ENCODE measurements at regions not wholly inside any gene's neighbourhood (a gene's known extent, or its start where the extent isn't known, plus 50 kb on each side); places are given as distances from the start of the nearest gene placed in this dataset.

DNA sequence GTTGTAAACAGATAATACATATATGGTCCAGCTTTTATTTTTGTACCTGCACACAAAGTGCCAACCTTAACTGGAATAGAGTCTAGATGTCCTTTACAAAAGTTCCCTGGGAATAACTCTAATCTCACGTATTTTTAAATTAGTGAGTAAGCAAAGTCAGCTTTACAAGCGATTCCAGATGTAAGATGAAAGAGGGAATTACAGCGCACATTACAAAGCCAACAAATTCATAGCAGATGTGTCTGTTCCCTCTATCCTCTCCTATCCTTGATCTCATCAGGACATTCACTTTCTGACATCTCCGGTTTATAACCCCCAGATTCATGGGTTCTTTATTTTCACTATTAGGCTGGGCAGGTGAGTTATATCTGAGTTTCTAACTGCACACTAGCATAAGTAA, 406.8 kb upstream of the ZNF385D start:
- TF ChIP-seq, protein P1, sequence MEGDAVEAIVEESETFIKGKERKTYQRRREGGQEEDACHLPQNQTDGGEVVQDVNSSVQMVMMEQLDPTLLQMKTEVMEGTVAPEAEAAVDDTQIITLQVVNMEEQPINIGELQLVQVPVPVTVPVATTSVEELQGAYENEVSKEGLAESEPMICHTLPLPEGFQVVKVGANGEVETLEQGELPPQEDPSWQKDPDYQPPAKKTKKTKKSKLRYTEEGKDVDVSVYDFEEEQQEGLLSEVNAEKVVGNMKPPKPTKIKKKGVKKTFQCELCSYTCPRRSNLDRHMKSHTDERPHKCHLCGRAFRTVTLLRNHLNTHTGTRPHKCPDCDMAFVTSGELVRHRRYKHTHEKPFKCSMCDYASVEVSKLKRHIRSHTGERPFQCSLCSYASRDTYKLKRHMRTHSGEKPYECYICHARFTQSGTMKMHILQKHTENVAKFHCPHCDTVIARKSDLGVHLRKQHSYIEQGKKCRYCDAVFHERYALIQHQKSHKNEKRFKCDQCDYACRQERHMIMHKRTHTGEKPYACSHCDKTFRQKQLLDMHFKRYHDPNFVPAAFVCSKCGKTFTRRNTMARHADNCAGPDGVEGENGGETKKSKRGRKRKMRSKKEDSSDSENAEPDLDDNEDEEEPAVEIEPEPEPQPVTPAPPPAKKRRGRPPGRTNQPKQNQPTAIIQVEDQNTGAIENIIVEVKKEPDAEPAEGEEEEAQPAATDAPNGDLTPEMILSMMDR (IDR thresholded peaks at IDR 0.05; ENCODE audit: low read length): no peak
- TF ChIP-seq EZH2 (IDR thresholded peaks at IDR 0.05; ENCODE audit: borderline replicate concordance, low read length): no peak
